ENCODE measurements at regions not wholly inside any gene's neighbourhood (a gene's known extent, or its start where the extent isn't known, plus 50 kb on each side); places are given as distances from the start of the nearest gene placed in this dataset.

- TF ChIP-seq, protein P1, sequence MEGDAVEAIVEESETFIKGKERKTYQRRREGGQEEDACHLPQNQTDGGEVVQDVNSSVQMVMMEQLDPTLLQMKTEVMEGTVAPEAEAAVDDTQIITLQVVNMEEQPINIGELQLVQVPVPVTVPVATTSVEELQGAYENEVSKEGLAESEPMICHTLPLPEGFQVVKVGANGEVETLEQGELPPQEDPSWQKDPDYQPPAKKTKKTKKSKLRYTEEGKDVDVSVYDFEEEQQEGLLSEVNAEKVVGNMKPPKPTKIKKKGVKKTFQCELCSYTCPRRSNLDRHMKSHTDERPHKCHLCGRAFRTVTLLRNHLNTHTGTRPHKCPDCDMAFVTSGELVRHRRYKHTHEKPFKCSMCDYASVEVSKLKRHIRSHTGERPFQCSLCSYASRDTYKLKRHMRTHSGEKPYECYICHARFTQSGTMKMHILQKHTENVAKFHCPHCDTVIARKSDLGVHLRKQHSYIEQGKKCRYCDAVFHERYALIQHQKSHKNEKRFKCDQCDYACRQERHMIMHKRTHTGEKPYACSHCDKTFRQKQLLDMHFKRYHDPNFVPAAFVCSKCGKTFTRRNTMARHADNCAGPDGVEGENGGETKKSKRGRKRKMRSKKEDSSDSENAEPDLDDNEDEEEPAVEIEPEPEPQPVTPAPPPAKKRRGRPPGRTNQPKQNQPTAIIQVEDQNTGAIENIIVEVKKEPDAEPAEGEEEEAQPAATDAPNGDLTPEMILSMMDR (IDR thresholded peaks at IDR 0.05): no peak
- TF ChIP-seq EP300 (IDR thresholded peaks at IDR 0.05): no peak
- TF ChIP-seq POLR2A (IDR thresholded peaks at IDR 0.05): no peak
Measured at GRCh38 chr11:91365986-91366585, 858.5 kb upstream of the FAT3 start.

Measured in ovary (tissue), 3 donors.